ENCODE measurements at regions not wholly inside any gene's neighbourhood (a gene's known extent, or its start where the extent isn't known, plus 50 kb on each side); places are given as distances from the start of the nearest gene placed in this dataset.

DNA sequence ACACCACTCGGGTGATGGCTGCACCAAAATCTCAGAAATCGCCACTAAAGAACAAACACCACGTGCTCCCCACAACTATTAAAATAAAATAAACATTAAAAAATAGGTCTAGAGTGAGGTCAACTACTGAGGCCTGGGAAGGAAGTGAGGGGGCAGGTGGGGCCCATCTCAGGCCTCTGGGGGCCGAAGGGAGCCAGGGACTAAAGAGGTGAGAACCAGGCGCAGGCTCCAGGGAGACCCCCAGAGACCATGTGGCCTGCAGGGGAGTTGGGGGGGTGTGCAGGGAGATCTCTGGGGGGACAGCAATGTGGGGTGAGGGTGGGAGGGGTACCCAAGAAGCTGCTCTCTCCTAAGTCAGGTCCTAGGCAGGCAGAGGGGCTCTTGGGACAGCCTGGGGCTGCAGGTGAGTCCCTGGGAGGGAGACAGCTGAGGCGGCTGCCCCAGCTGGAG is 111.3 kb upstream of the SMURF2 start:
- no peaks in the 10 kb centered on the region for H3K36me3 ChIP-seq (ENCODE audit: control insufficient read depth, insufficient read depth, low read length)
- H3K27me3 ChIP-seq (replicated peaks; ENCODE audit: control insufficient read depth, insufficient read depth, low read length, poor library complexity, severe bottlenecking): no peaks in the 10 kb centered on the region
- H3K4me1 ChIP-seq (ENCODE audit: control insufficient read depth, insufficient read depth, low read length, poor library complexity, severe bottlenecking): peaks cover 14% of the 10 kb centered on the region
- H3K27ac ChIP-seq (ENCODE audit: insufficient read depth, low read length, poor library complexity, severe bottlenecking): no peak overlapping the region
- no peak overlapping the region for H3K4me3 ChIP-seq (ENCODE audit: insufficient read depth, low read depth, low read length, poor library complexity, severe bottlenecking)
- H3K9me3 ChIP-seq (ENCODE audit: control insufficient read depth, low read length): no peaks in the 10 kb centered on the region
- no peak for DNase-seq

- no peak overlapping the region for H3K27ac ChIP-seq (ENCODE audit: insufficient read depth, low read length, poor library complexity, severe bottlenecking)
- H3K36me3 ChIP-seq (ENCODE audit: control insufficient read depth, insufficient read depth, low read length): no peaks in the 10 kb centered on the region
- no peak for DNase-seq
- no peaks in the 10 kb centered on the region for H3K27me3 ChIP-seq (replicated peaks; ENCODE audit: control insufficient read depth, insufficient read depth, low read length, poor library complexity, severe bottlenecking)
- no peak overlapping the region for H3K4me3 ChIP-seq (ENCODE audit: insufficient read depth, low read depth, low read length, poor library complexity, severe bottlenecking)
- peaks cover 9% of the 10 kb centered on the region for H3K4me1 ChIP-seq (ENCODE audit: control insufficient read depth, insufficient read depth, low read length, poor library complexity, severe bottlenecking)
- no peaks in the 10 kb centered on the region for H3K9me3 ChIP-seq (ENCODE audit: control insufficient read depth, low read length)
Measured at GRCh38 chr17:64772845-64773299, 110.8 kb upstream of the SMURF2 start.

GRCh38 chr17:64771980-64772844 is 110.1 kb upstream of the SMURF2 start:
- no peak overlapping the region for H3K27ac ChIP-seq (ENCODE audit: insufficient read depth, low read length, poor library complexity, severe bottlenecking)
- no peaks in the 10 kb centered on the region for H3K9me3 ChIP-seq (ENCODE audit: control insufficient read depth, low read length)
- H3K4me1 ChIP-seq (ENCODE audit: control insufficient read depth, insufficient read depth, low read length, poor library complexity, severe bottlenecking): peaks cover 6% of the 10 kb centered on the region
- no peaks in the 10 kb centered on the region for H3K36me3 ChIP-seq (ENCODE audit: control insufficient read depth, insufficient read depth, low read length)
- no peak overlapping the region for H3K4me3 ChIP-seq (ENCODE audit: insufficient read depth, low read depth, low read length, poor library complexity, severe bottlenecking)
- H3K27me3 ChIP-seq (replicated peaks; ENCODE audit: control insufficient read depth, insufficient read depth, low read length, poor library complexity, severe bottlenecking): no peaks in the 10 kb centered on the region
- DNase-seq: no peak

- no peak for DNase-seq
- H3K27me3 ChIP-seq (replicated peaks; ENCODE audit: control insufficient read depth, insufficient read depth, low read length, poor library complexity, severe bottlenecking): no peaks in the 10 kb centered on the region
- no peaks in the 10 kb centered on the region for H3K4me1 ChIP-seq (ENCODE audit: control insufficient read depth, insufficient read depth, low read length, poor library complexity, severe bottlenecking)
- H3K4me3 ChIP-seq (ENCODE audit: insufficient read depth, low read depth, low read length, poor library complexity, severe bottlenecking): no peak overlapping the region
- peaks cover 3% of the 10 kb centered on the region for H3K36me3 ChIP-seq (ENCODE audit: control insufficient read depth, insufficient read depth, low read length)
- H3K27ac ChIP-seq (ENCODE audit: insufficient read depth, low read length, poor library complexity, severe bottlenecking): no peak overlapping the region
- no peaks in the 10 kb centered on the region for H3K9me3 ChIP-seq (ENCODE audit: control insufficient read depth, low read length)
Measured at GRCh38 chr17:64769712-64770111, 107.6 kb upstream of the SMURF2 start.

DNA sequence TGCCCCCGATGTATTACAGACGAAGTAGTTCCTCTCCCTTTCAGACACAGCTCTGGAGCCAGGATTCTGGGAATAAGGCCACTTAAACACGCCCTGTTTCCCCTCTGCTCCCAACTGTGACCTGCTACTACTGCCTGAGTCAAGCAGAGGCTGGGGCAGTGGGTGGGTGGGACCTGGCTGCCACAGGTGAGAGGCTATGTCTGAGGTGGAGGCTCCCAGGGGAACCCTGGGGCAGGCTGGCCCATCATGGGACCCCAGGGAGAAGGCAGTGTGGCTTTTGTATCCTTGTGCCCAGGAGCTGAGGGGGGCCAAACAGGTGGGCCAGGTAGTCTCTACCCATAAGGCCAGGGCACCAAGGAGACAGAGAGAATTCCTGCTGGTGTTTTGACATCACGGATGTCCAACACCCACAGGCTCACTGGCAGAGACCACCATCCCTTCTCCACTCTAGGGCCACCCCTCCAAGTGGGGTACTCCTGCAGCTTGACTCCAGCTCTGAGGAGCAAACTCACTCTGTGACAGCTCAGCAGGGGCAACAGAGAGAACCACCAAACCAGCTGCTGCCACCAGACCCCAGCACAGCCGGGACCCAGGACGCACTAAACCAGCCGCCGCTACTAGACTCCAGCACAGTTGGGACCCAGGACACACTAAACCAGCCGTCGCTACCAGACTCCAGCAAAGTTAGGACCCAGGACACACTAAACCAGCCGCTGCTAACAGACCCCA is 105.3 kb upstream of the SMURF2 start:
- H3K36me3 ChIP-seq (ENCODE audit: control insufficient read depth, insufficient read depth, low read length): peaks cover 3% of the 10 kb centered on the region
- no peaks in the 10 kb centered on the region for H3K27me3 ChIP-seq (replicated peaks; ENCODE audit: control insufficient read depth, insufficient read depth, low read length, poor library complexity, severe bottlenecking)

GRCh38 chr17:64765191-64765889 is 103.2 kb upstream of the SMURF2 start:
- Histone ChIP-seq H3K27me3 (replicated peaks; ENCODE audit: control insufficient read depth, insufficient read depth, low read length, poor library complexity, severe bottlenecking) (no peaks in the 10 kb centered on the region), H3K27ac (ENCODE audit: insufficient read depth, low read length, poor library complexity, severe bottlenecking) (no peak overlapping the region), H3K4me3 (ENCODE audit: insufficient read depth, low read depth, low read length, poor library complexity, severe bottlenecking) (no peak overlapping the region), H3K36me3 (ENCODE audit: control insufficient read depth, insufficient read depth, low read length) (peaks cover 3% of the 10 kb centered on the region), H3K4me1 (ENCODE audit: control insufficient read depth, insufficient read depth, low read length, poor library complexity, severe bottlenecking) (no peaks in the 10 kb centered on the region), H3K9me3 (ENCODE audit: control insufficient read depth, low read length) (no peaks in the 10 kb centered on the region)
- no peak for DNase-seq

More for the DNA sequence above, 105.3 kb upstream of the SMURF2 start:
- Histone ChIP-seq H3K4me3 (ENCODE audit: insufficient read depth, low read depth, low read length, poor library complexity, severe bottlenecking) (no peak overlapping the region), H3K4me1 (ENCODE audit: control insufficient read depth, insufficient read depth, low read length, poor library complexity, severe bottlenecking) (no peaks in the 10 kb centered on the region), H3K27ac (ENCODE audit: insufficient read depth, low read length, poor library complexity, severe bottlenecking) (no peak overlapping the region), H3K9me3 (ENCODE audit: control insufficient read depth, low read length) (no peaks in the 10 kb centered on the region)
- DNase-seq: no peak

- no peak overlapping the region for H3K27ac ChIP-seq (ENCODE audit: insufficient read depth, low read length, poor library complexity, severe bottlenecking)
- no peaks in the 10 kb centered on the region for H3K4me1 ChIP-seq (ENCODE audit: control insufficient read depth, insufficient read depth, low read length, poor library complexity, severe bottlenecking)
- H3K27me3 ChIP-seq (replicated peaks; ENCODE audit: control insufficient read depth, insufficient read depth, low read length, poor library complexity, severe bottlenecking): no peaks in the 10 kb centered on the region
- no peak overlapping the region for H3K4me3 ChIP-seq (ENCODE audit: insufficient read depth, low read depth, low read length, poor library complexity, severe bottlenecking)
- H3K36me3 ChIP-seq (ENCODE audit: control insufficient read depth, insufficient read depth, low read length): peaks cover 32% of the 10 kb centered on the region
- no peaks in the 10 kb centered on the region for H3K9me3 ChIP-seq (ENCODE audit: control insufficient read depth, low read length)
- no peak for DNase-seq
Measured at GRCh38 chr17:64750891-64751677, 89.0 kb upstream of the SMURF2 start.

GRCh38 chr17:64750478-64750877 is 88.4 kb upstream of the SMURF2 start:
- H3K27me3 ChIP-seq (replicated peaks; ENCODE audit: control insufficient read depth, insufficient read depth, low read length, poor library complexity, severe bottlenecking): no peaks in the 10 kb centered on the region
- no peak overlapping the region for H3K4me3 ChIP-seq (ENCODE audit: insufficient read depth, low read depth, low read length, poor library complexity, severe bottlenecking)
- H3K4me1 ChIP-seq (ENCODE audit: control insufficient read depth, insufficient read depth, low read length, poor library complexity, severe bottlenecking): no peaks in the 10 kb centered on the region
- no peak for DNase-seq
- H3K9me3 ChIP-seq (ENCODE audit: control insufficient read depth, low read length): no peaks in the 10 kb centered on the region
- H3K27ac ChIP-seq (ENCODE audit: insufficient read depth, low read length, poor library complexity, severe bottlenecking): no peak overlapping the region
- peaks cover 28% of the 10 kb centered on the region for H3K36me3 ChIP-seq (ENCODE audit: control insufficient read depth, insufficient read depth, low read length)

- Histone ChIP-seq H3K9me3 (ENCODE audit: control insufficient read depth, low read length) (no peaks in the 10 kb centered on the region), H3K27ac (ENCODE audit: insufficient read depth, low read length, poor library complexity, severe bottlenecking) (no peak overlapping the region), H3K27me3 (replicated peaks; ENCODE audit: control insufficient read depth, insufficient read depth, low read length, poor library complexity, severe bottlenecking) (no peaks in the 10 kb centered on the region), H3K4me3 (ENCODE audit: insufficient read depth, low read depth, low read length, poor library complexity, severe bottlenecking) (no peak overlapping the region), H3K4me1 (ENCODE audit: control insufficient read depth, insufficient read depth, low read length, poor library complexity, severe bottlenecking) (no peaks in the 10 kb centered on the region), H3K36me3 (ENCODE audit: control insufficient read depth, insufficient read depth, low read length) (peaks cover 22% of the 10 kb centered on the region)
- DNase-seq: no peak
Measured at GRCh38 chr17:64749306-64749705, 87.2 kb upstream of the SMURF2 start.
